OCI-LY3 (cell line): ENCODE measurements at regions not wholly inside any gene's neighbourhood (a gene's known extent, or its start where the extent isn't known, plus 50 kb on each side); places are given as distances from the start of the nearest gene placed in this dataset.

Experiments used
- H2AFZ ChIP-seq: fragments of 200-600, 300-600 bp; shearing (Covaris generic); 2 replicates; pipeline ENCODE4 v1.6.0; 2014; ENCODE audit warnings: antibody characterized with exemption, low read depth, low read length
- H3K27ac ChIP-seq: fragments of 200-600, 300-600 bp; sonication (generic); 2 replicates; pipeline ENCODE4 v1.5.1; 2014; ENCODE audit warnings: mild to moderate bottlenecking, low read length, moderate library complexity, mixed read lengths
- H3K27me3 ChIP-seq: fragments of 200-600, 300-600 bp; sonication (generic); 2 replicates; pipeline ENCODE4 v1.6.1; 2014; ENCODE audit warnings: low read depth, low read length, mixed read lengths
- H3K36me3 ChIP-seq: fragments of 200-600, 300-600 bp; sonication (generic); replicated peaks from 2 replicates; pipeline ENCODE3; 2014; ENCODE audit warnings: low read depth, low read length, mixed read lengths
- H3K4me1 ChIP-seq: fragments of 300-600, 200-600 bp; sonication (generic); 2 replicates; pipeline ENCODE4 v1.6.1; 2014; ENCODE audit warnings: low read length, mixed read lengths
- H3K4me2 ChIP-seq: fragments of 200-600, 300-600 bp; sonication (generic); 2 replicates; pipeline ENCODE4 v1.6.1; 2014; ENCODE audit warnings: low read length, mixed read lengths
- H3K4me3 ChIP-seq: fragments of 300-600, 200-600 bp; sonication (generic); 2 replicates; pipeline ENCODE4 v1.5.1; 2014; ENCODE audit warnings: antibody characterized with exemption, mild to moderate bottlenecking, low read length, moderate library complexity
- H3K79me2 ChIP-seq: fragments of 300-600, 200-600 bp; shearing (Covaris generic); 2 replicates; pipeline ENCODE4 v1.6.1; 2014; ENCODE audit warnings: mild to moderate bottlenecking, low read length, mixed read lengths
- H3K9ac ChIP-seq: fragments of 300-600, 200-600 bp; shearing (Covaris generic); 2 replicates; pipeline ENCODE4 v1.6.0; 2014; ENCODE audit warnings: mild to moderate bottlenecking, low read length, moderate library complexity
- H3K9me3 ChIP-seq: fragments of 200-600, 300-600 bp; shearing (Covaris generic); 2 replicates; pipeline ENCODE4 v1.6.1; 2014; ENCODE audit warnings: low read length, mixed read lengths; ENCODE audit not compliant: insufficient read depth
- H4K20me1 ChIP-seq: fragments of 200-600, 300-600 bp; sonication (generic); 2 replicates; pipeline ENCODE4 v1.6.1; 2016; ENCODE audit warnings: low read length, mixed read lengths; ENCODE audit not compliant: insufficient read depth
- EZH2phosphoT487 ChIP-seq: fragments of 200-600 bp; shearing (Covaris generic); IDR thresholded peaks from 2 replicates; pipeline ENCODE4 v1.6.1; 2018; ENCODE audit warnings: antibody characterized with exemption, mixed run types, low read depth
- TF ChIP-seq, protein P1 (sequence below): fragments of 200-600, 300-600 bp; sonication (generic); IDR thresholded peaks from 2 replicates; pipeline ENCODE4 v1.5.1; 2014; ENCODE audit warnings: antibody characterized with exemption, low read length, low read depth

DNA sequence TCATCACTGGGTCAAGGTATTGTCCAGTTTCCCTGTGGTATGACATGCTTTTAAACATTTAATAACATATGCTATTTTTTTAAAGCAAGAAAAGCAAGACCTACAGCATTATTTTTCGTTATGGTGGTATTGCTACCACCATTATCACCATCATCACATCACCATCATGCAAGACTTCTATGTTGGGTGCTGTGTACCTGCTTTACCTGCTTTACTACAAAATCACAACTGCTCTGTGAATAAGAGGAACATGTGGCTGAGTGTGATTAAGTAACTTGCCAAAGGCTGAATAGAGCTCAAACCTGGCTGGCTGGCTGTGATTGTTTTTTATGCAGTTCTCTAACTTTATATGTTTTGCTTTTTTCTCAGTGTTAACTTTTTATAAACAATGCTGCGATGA is 140.8 kb upstream of the CLINT1 start:
- no peaks in the 10 kb centered on the region for H3K36me3 ChIP-seq
- H3K4me3 ChIP-seq = no peak overlapping the region
- no peak overlapping the region for H3K27ac ChIP-seq
- H4K20me1 ChIP-seq = no peaks in the 10 kb centered on the region
- H3K27me3 ChIP-seq = no peaks in the 10 kb centered on the region
- no peak overlapping the region for H2AFZ ChIP-seq
- H3K4me1 ChIP-seq = peaks cover 6% of the 10 kb centered on the region; the same call in 1 of the 2 replicates
- no peaks in the 10 kb centered on the region for H3K9me3 ChIP-seq
- no peak for TF ChIP-seq EZH2phosphoT487
- TF ChIP-seq, protein P1, sequence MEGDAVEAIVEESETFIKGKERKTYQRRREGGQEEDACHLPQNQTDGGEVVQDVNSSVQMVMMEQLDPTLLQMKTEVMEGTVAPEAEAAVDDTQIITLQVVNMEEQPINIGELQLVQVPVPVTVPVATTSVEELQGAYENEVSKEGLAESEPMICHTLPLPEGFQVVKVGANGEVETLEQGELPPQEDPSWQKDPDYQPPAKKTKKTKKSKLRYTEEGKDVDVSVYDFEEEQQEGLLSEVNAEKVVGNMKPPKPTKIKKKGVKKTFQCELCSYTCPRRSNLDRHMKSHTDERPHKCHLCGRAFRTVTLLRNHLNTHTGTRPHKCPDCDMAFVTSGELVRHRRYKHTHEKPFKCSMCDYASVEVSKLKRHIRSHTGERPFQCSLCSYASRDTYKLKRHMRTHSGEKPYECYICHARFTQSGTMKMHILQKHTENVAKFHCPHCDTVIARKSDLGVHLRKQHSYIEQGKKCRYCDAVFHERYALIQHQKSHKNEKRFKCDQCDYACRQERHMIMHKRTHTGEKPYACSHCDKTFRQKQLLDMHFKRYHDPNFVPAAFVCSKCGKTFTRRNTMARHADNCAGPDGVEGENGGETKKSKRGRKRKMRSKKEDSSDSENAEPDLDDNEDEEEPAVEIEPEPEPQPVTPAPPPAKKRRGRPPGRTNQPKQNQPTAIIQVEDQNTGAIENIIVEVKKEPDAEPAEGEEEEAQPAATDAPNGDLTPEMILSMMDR = no peak
- H3K79me2 ChIP-seq = no peaks in the 10 kb centered on the region
- no peak overlapping the region for H3K4me2 ChIP-seq
- no peak overlapping the region for H3K9ac ChIP-seq

DNA sequence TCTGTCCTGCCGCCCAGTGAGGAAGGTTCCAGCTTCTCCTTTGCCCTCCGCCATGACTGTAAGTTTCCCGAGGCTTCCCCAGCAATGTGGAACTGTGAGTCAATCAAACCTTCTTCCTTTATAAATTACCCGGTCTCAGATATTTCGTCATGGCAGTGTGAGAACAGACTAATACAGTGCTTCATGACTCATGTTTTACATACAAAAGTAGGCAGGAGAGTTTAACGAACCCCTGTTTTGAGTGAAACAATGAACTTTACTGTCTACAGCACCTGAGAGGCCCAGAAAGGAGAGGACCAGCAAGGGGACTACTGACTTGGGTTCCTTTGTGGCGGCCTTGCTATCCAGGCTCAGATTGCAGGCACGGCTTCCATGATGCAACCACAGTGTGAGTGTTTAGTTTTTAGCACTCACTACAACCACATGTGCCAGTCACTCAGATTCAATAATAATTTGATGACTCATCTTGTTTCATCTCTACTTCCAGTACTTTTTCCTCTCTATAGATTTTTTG is 139.1 kb upstream of the CLINT1 start:
- Histone ChIP-seq H3K27me3 (no peaks in the 10 kb centered on the region), H3K4me2 (no peak overlapping the region), H3K9me3 (no peaks in the 10 kb centered on the region), H3K36me3 (no peaks in the 10 kb centered on the region), H3K9ac (no peak overlapping the region), H2AFZ (no peak overlapping the region), H3K27ac (no peak overlapping the region), H3K4me3 (no peak overlapping the region), H4K20me1 (no peaks in the 10 kb centered on the region), H3K4me1 (peaks cover 10% of the 10 kb centered on the region), H3K79me2 (no peaks in the 10 kb centered on the region)
- TF ChIP-seq, protein P1 = no peak
- TF ChIP-seq EZH2phosphoT487 = no peak

DNA sequence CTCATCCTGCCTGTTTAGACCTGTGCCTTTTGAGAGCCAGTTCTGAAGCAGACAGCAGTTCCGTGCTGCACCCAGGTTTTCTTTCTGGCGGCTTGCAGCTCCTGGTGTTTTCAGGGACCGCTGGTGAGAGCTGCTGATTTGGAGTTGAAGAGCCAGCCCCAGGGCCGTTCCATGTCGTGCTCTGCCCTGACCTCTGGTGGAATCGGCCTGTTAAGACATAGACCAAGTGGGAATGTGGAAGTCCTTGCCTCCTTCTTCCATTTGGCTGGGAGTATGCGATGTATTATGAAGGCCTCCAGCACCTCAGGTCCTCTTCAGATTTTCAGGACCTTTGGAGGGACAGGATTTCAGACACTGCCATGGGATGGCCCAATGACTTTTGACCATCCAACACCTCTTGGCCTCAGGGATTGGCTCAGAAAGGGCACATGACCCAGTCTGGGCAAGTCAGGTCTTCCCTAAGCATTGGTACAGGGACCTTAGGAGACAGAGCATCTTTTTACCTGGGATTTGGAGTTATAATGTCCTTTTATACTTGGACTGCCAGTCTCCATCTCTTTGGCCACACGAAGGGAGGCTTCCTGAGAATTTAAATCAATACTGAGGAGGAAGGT is 136.1 kb upstream of the CLINT1 start:
- TF ChIP-seq EZH2phosphoT487 = no peak
- TF ChIP-seq, protein P1 = peak; percentile 77
- H4K20me1 ChIP-seq = no peaks in the 10 kb centered on the region
- no peak overlapping the region for H3K27ac ChIP-seq
- peak overlapping the region; percentile 68 for H3K4me3 ChIP-seq
- H2AFZ ChIP-seq = peak overlapping the region; percentile 98
- H3K9me3 ChIP-seq = no peaks in the 10 kb centered on the region
- no peaks in the 10 kb centered on the region for H3K27me3 ChIP-seq
- peak overlapping the region; percentile 88 for H3K4me2 ChIP-seq
- H3K79me2 ChIP-seq = no peaks in the 10 kb centered on the region
- peaks cover 10% of the 10 kb centered on the region for H3K4me1 ChIP-seq
- H3K9ac ChIP-seq = peak overlapping the region; percentile 33; the same call in 1 of the 2 replicates
- no peaks in the 10 kb centered on the region for H3K36me3 ChIP-seq

DNA sequence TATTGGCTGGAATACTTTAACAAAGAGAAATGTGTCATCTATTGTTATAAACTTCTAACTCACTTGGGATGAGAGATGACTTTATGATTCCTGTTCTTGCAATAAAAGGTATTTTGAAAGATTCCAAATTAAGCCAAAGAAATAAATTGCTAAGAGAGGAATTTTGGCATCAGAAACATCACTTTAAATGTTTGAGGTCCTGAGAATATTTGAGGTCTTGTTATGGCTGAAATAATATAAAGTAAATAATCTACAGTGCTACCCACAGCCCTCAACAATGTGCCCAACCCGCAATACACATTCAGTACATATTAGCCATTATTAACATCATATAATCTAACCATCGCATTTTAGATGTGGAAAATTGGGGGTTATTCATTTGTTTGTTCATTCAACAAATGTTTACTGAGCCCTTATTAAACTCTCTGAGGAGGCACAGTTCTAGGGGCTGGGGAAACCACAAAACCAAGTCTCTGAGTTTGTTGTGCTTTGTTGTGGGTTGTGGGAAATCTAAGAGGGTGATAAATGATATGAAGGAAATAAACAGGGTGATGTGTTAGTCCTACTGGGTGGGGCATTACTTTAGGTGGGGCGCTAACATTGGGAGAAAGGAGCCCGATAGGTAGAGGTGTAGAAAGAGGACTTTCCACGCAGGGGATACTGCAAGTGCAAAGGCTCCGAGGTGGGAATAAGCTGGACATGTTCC is 135.2 kb upstream of the CLINT1 start:
- H3K4me1 ChIP-seq = peaks cover 10% of the 10 kb centered on the region
- peak overlapping the region; percentile 98 for H2AFZ ChIP-seq
- no peaks in the 10 kb centered on the region for H3K79me2 ChIP-seq
- H3K9ac ChIP-seq = peak overlapping the region; percentile 33; the same call in 1 of the 2 replicates
- no peaks in the 10 kb centered on the region for H3K9me3 ChIP-seq
- H3K4me2 ChIP-seq = peak overlapping the region; percentile 88
- no peaks in the 10 kb centered on the region for H3K36me3 ChIP-seq
- no peak overlapping the region for H3K27ac ChIP-seq
- TF ChIP-seq, protein P1 = no peak
- no peak for TF ChIP-seq EZH2phosphoT487
- H4K20me1 ChIP-seq = no peaks in the 10 kb centered on the region
- peak overlapping the region; percentile 68 for H3K4me3 ChIP-seq
- H3K27me3 ChIP-seq = no peaks in the 10 kb centered on the region
